Keratinocyte (primary cell): ENCODE measurements at regions not wholly inside any gene's neighbourhood (a gene's known extent, or its start where the extent isn't known, plus 50 kb on each side); places are given as distances from the start of the nearest gene placed in this dataset.
A peak's percentile ranks its signal among the peaks of the same experiment; 100 is the strongest.

ENCODE experiments used
- DNase-seq: peaks from one replicate; pipeline ENCODE4 v3.0.0-alpha.2; 2011; ENCODE audit warnings: low read depth, missing footprints, low spot score
- FAIRE-seq: peaks from 2 replicates; lab custom pipeline; 2011; peaks lifted over from hg19 to GRCh38; lab: Jason Lieb, UNC
- H2AFZ ChIP-seq: 2 replicates; pipeline ENCODE4 v1.6.0; 2012; ENCODE audit warnings: low read length, control low read depth, inconsistent platforms; ENCODE audit not compliant: control insufficient read depth
- H3K27ac ChIP-seq: 2 replicates; pipeline ENCODE4 v1.5.1; 2011; ENCODE audit warnings: low read length; ENCODE audit not compliant: control insufficient read depth, insufficient read depth
- H3K27me3 ChIP-seq: 3 replicates; pipeline ENCODE4 v1.6.0; 2011; ENCODE audit warnings: low read length; ENCODE audit not compliant: control insufficient read depth, insufficient read depth; ENCODE audit errors: extremely low read depth
- H3K36me3 ChIP-seq, 2 experiments: 2 replicates in 1 of 2; 3 replicates in 1 of 2; pipeline ENCODE4 v1.5.1; 2011; ENCODE audit warnings: low read length in 2 of 2, mild to moderate bottlenecking in 1 of 2; ENCODE audit not compliant: control insufficient read depth in 2 of 2, insufficient read depth in 2 of 2; ENCODE audit errors: extremely low read depth in 1 of 2
- H3K4me1 ChIP-seq: 3 replicates; pipeline ENCODE4 v1.5.1; 2011; ENCODE audit warnings: low read length; ENCODE audit not compliant: control insufficient read depth, insufficient read depth; ENCODE audit errors: extremely low read depth
- H3K4me2 ChIP-seq: 3 replicates; pipeline ENCODE4 v1.6.0; 2011; ENCODE audit warnings: low read depth, low read length; ENCODE audit not compliant: control insufficient read depth, insufficient read depth; ENCODE audit errors: extremely low read depth
- H3K4me3 ChIP-seq, 3 experiments: fragments of 200-600 bp in 1 of 3; sonication (generic) in 1 of 3; 2 replicates in 2 of 3; 3 replicates in 1 of 3; pipeline ENCODE4 v1.5.1; 2011 to 2016; ENCODE audit warnings: low read length in 3 of 3, mild to moderate bottlenecking in 3 of 3, control low read depth in 2 of 3, inconsistent platforms in 1 of 3, low read depth in 1 of 3, mixed read lengths in 1 of 3, mixed run types in 1 of 3, moderate library complexity in 1 of 3; ENCODE audit not compliant: control insufficient read depth in 2 of 3, insufficient read depth in 2 of 3; ENCODE audit errors: extremely low read depth in 1 of 3
- H3K79me2 ChIP-seq: 2 replicates; pipeline ENCODE4 v1.6.0; 2012; ENCODE audit warnings: low read length; ENCODE audit not compliant: control insufficient read depth, insufficient read depth
- H3K9ac ChIP-seq: 3 replicates; pipeline ENCODE4 v1.6.0; 2011; ENCODE audit warnings: low read length; ENCODE audit not compliant: control insufficient read depth, insufficient read depth; ENCODE audit errors: extremely low read depth
- H3K9me1 ChIP-seq: 3 replicates; pipeline ENCODE4 v1.6.0; 2011; ENCODE audit warnings: low read length; ENCODE audit not compliant: control insufficient read depth, insufficient read depth; ENCODE audit errors: extremely low read depth
- H3K9me3 ChIP-seq: 2 replicates; pipeline ENCODE4 v1.5.1; 2012; ENCODE audit warnings: low read depth, low read length; ENCODE audit not compliant: control insufficient read depth
- H4K20me1 ChIP-seq: 3 replicates; pipeline ENCODE4 v1.6.0; 2011; ENCODE audit warnings: low read length; ENCODE audit not compliant: control insufficient read depth, insufficient read depth; ENCODE audit errors: extremely low read depth
- EZH2 ChIP-seq: IDR thresholded peaks from one replicate; pipeline ENCODE4 v1.6.1; 2012; ENCODE audit warnings: inconsistent platforms, mild to moderate bottlenecking, low read length, moderate library complexity
- dilution Hi-C: fragments of 300-500 bp; cut with MboI; formaldehyde crosslinking; loops from one replicate; pipeline ENCODE4 v1.7.0; 2020; ENCODE audit warnings: low sequenced_read_pairs; ENCODE audit not compliant: extremely low pct_ligation_motif_present
- TF ChIP-seq, protein P1 (sequence below), 3 experiments: IDR thresholded peaks in 1 of 3; conservative IDR thresholded peaks in 1 of 3; optimal IDR thresholded peaks in 1 of 3; 2 replicates in 2 of 3; 3 replicates in 1 of 3; pipeline versions ENCODE3 to v1.5.1; 2011; ENCODE audit warnings: low read length in 3 of 3, mild to moderate bottlenecking in 3 of 3, moderate library complexity in 2 of 3, control low read depth in 1 of 3, inconsistent platforms in 1 of 3; ENCODE audit not compliant: insufficient read depth in 2 of 3; ENCODE audit errors: extremely low read depth in 1 of 3

DNA sequence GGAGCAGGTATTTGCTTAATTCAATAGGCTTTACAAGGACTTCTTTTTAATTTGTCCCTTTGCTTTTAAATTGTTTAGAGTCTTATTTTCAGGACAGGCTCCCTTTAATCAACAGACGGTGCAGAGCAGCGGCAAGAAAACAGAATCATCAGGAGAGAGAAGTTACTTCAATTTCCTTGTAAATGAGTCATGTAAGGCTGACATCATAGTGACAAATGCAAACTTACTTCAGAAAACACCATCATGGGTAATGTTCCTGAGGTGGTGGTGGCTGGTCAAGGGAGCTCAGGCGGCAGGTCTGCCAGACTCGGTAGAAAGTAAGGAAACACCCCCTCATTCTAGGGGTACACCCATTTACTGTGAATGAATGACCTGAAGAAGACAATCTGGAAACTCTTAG is 395.1 kb downstream of the FBXO15 start:
- H4K20me1 ChIP-seq, result no peaks in the 10 kb centered on the region
- H3K79me2 ChIP-seq, result no peaks in the 10 kb centered on the region
- H3K27ac ChIP-seq, result no peak overlapping the region
- no peak overlapping the region for H3K9ac ChIP-seq
- H3K4me2 ChIP-seq, result no peak overlapping the region
- TF ChIP-seq EZH2, result no peak
- TF ChIP-seq, protein P1, sequence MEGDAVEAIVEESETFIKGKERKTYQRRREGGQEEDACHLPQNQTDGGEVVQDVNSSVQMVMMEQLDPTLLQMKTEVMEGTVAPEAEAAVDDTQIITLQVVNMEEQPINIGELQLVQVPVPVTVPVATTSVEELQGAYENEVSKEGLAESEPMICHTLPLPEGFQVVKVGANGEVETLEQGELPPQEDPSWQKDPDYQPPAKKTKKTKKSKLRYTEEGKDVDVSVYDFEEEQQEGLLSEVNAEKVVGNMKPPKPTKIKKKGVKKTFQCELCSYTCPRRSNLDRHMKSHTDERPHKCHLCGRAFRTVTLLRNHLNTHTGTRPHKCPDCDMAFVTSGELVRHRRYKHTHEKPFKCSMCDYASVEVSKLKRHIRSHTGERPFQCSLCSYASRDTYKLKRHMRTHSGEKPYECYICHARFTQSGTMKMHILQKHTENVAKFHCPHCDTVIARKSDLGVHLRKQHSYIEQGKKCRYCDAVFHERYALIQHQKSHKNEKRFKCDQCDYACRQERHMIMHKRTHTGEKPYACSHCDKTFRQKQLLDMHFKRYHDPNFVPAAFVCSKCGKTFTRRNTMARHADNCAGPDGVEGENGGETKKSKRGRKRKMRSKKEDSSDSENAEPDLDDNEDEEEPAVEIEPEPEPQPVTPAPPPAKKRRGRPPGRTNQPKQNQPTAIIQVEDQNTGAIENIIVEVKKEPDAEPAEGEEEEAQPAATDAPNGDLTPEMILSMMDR (optimal IDR thresholded peaks at IDR 0.05 in 1 of 3, IDR thresholded peaks at IDR 0.05 in 1 of 3, conservative IDR thresholded peaks at IDR 0.05 in 1 of 3; ENCODE audit: extremely low read depth in 1 of 3, insufficient read depth in 2 of 3, low read length in 3 of 3), result no peak
- DNase-seq (no peak), FAIRE-seq (peak; percentile 32)
- H2AFZ ChIP-seq, result no peak overlapping the region
- H3K27me3 ChIP-seq, result no peaks in the 10 kb centered on the region
- peaks cover 22% of the 10 kb centered on the region for H3K4me1 ChIP-seq
- dilution Hi-C loops, result no loop called here
- H3K36me3 ChIP-seq, result no peaks in the 10 kb centered on the region
- no peaks in the 10 kb centered on the region for H3K9me3 ChIP-seq
- no peaks in the 10 kb centered on the region for H3K9me1 ChIP-seq
- H3K4me3 ChIP-seq, result no peak overlapping the region

DNA sequence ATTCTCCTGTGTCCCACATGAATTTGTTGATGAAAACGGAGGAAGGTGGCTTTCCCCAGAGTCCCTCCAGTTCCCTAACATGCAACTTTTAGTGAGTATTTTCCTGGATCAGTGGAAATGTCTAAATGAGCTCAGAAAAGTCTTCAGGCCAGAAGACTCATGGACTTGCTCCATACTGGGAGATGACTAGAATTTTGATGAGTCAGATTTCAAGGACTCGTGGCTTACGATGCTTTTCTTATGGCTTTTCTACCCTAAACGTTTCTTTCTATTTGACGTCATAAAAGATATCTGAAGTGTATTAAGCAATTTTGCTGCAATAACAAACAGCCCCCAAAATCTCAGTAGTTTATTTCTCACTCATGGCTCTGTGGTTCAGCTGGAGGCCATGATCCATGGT is 397.6 kb downstream of the FBXO15 start:
- TF ChIP-seq EZH2, result no peak
- TF ChIP-seq, protein P1 (optimal IDR thresholded peaks at IDR 0.05 in 1 of 3, IDR thresholded peaks at IDR 0.05 in 1 of 3, conservative IDR thresholded peaks at IDR 0.05 in 1 of 3; ENCODE audit: extremely low read depth in 1 of 3, insufficient read depth in 2 of 3, low read length in 3 of 3), result no peak
- dilution Hi-C loops, result no loop called here

More for the DNA sequence above, 397.6 kb downstream of the FBXO15 start:
- DNase-seq (no peak), FAIRE-seq (no peak)
- H3K36me3 ChIP-seq, result no peaks in the 10 kb centered on the region
- H3K27ac ChIP-seq, result no peak overlapping the region
- H3K27me3 ChIP-seq, result no peaks in the 10 kb centered on the region
- H4K20me1 ChIP-seq, result no peaks in the 10 kb centered on the region
- peaks cover 22% of the 10 kb centered on the region for H3K4me1 ChIP-seq
- H3K79me2 ChIP-seq, result no peaks in the 10 kb centered on the region
- no peaks in the 10 kb centered on the region for H3K9me1 ChIP-seq
- H3K4me2 ChIP-seq, result no peak overlapping the region
- H3K9ac ChIP-seq, result no peak overlapping the region
- no peak overlapping the region for H2AFZ ChIP-seq
- no peaks in the 10 kb centered on the region for H3K9me3 ChIP-seq
- no peak overlapping the region for H3K4me3 ChIP-seq
